Liver (tissue), 8 donors: ENCODE measurements at regions not wholly inside any gene's neighbourhood (a gene's known extent, or its start where the extent isn't known, plus 50 kb on each side); places are given as distances from the start of the nearest gene placed in this dataset.

Experiments
- DNase-seq: peaks from one replicate; pipeline ENCODE4 v3.0.0-alpha.2; 2017; ENCODE audit warnings: low spot score
- H3K27ac ChIP-seq, 2 donors: one replicate each; pipeline ENCODE4 v1.7.0; 2013; ENCODE audit warnings: inconsistent platforms in 2 of 2, low read length in 2 of 2, control low read depth in 1 of 2, low read depth in 1 of 2, mild to moderate bottlenecking in 1 of 2
- H3K27me3 ChIP-seq, 4 donors: one replicate each; pipeline versions ENCODE4 v1.6.1 to v1.7.0; 2013; ENCODE audit warnings: low read length in 3 of 4, inconsistent platforms in 1 of 4, mild to moderate bottlenecking in 1 of 4, moderate library complexity in 1 of 4; ENCODE audit not compliant: control insufficient read depth in 4 of 4, insufficient read depth in 4 of 4
- H3K36me3 ChIP-seq, 4 donors: one replicate each; pipeline versions ENCODE4 v1.6.1 to v1.7.0; 2013; ENCODE audit warnings: low read length in 3 of 4, mild to moderate bottlenecking in 3 of 4, low read depth in 1 of 4, moderate library complexity in 1 of 4; ENCODE audit not compliant: control insufficient read depth in 4 of 4, insufficient read depth in 3 of 4
- H3K4me1 ChIP-seq, 4 donors: one replicate each; pipeline versions ENCODE4 v1.6.1 to v1.7.0; 2013; ENCODE audit warnings: low read length in 3 of 4, mild to moderate bottlenecking in 3 of 4, moderate library complexity in 1 of 4; ENCODE audit not compliant: control insufficient read depth in 4 of 4, insufficient read depth in 4 of 4
- H3K4me3 ChIP-seq, 3 donors: one replicate each; pipeline versions ENCODE4 v1.6.1 to v1.7.0; 2013; ENCODE audit warnings: low read length in 3 of 3, control low read depth in 1 of 3, low read depth in 1 of 3, mild to moderate bottlenecking in 1 of 3
- H3K9ac ChIP-seq, 2 donors: one replicate each; pipeline ENCODE4 v1.7.0; 2013; ENCODE audit warnings: low read length in 2 of 2, mild to moderate bottlenecking in 2 of 2, moderate library complexity in 2 of 2, control low read depth in 1 of 2, low read depth in 1 of 2
- H3K9me3 ChIP-seq, 4 donors: one replicate each; pipeline versions ENCODE4 v1.6.1 to v1.7.0; 2013; ENCODE audit warnings: low read length in 3 of 4; ENCODE audit not compliant: control insufficient read depth in 4 of 4
- CTCF ChIP-seq: fragments of 150-350 bp; IDR thresholded peaks from 2 replicates; pipeline ENCODE4 v1.5.1; 2017; ENCODE audit warnings: improper control_type of control experiment, low read depth, low read length; ENCODE audit not compliant: missing input control
- EGR1 ChIP-seq, 2 donors: IDR thresholded peaks; 2 replicates each; pipeline ENCODE4 v1.6.1; 2016 to 2018; ENCODE audit warnings: antibody characterized with exemption in 2 of 2, low read depth in 2 of 2
- FOXA1 ChIP-seq: IDR thresholded peaks from 2 replicates; pipeline ENCODE4 v1.6.1; 2016; ENCODE audit warnings: antibody characterized with exemption
- FOXA2 ChIP-seq: IDR thresholded peaks from 2 replicates; pipeline ENCODE4 v1.6.1; 2016; ENCODE audit warnings: antibody characterized with exemption
- GABPA ChIP-seq, 2 donors: IDR thresholded peaks in 1 of 2; conservative IDR thresholded peaks in 1 of 2; 2 replicates each; pipeline ENCODE4 v1.6.1; 2016; ENCODE audit warnings: antibody characterized with exemption in 2 of 2, mild to moderate bottlenecking in 1 of 2, moderate library complexity in 1 of 2
- HNF4A ChIP-seq, 2 donors: conservative IDR thresholded peaks; 2 replicates each; pipeline ENCODE4 v1.6.1; 2016; ENCODE audit warnings: antibody characterized with exemption in 2 of 2, mild to moderate bottlenecking in 2 of 2
- HNF4G ChIP-seq: IDR thresholded peaks from 2 replicates; pipeline ENCODE4 v1.6.1; 2016; ENCODE audit warnings: antibody characterized with exemption
- JUND ChIP-seq, 2 donors: IDR thresholded peaks; 2 replicates each; pipeline ENCODE4 v1.6.1; 2016; ENCODE audit warnings: antibody characterized with exemption in 2 of 2
- NR2F2 ChIP-seq: IDR thresholded peaks from 2 replicates; pipeline ENCODE4 v1.6.1; 2016; ENCODE audit warnings: antibody characterized with exemption
- RAD21 ChIP-seq, 2 donors: IDR thresholded peaks; 2 replicates each; pipeline ENCODE4 v1.6.1; 2016; ENCODE audit warnings: antibody characterized with exemption in 2 of 2, mild to moderate bottlenecking in 2 of 2
- REST ChIP-seq: IDR thresholded peaks from 2 replicates; pipeline ENCODE4 v1.6.1; 2016; ENCODE audit warnings: antibody characterized with exemption, mild to moderate bottlenecking
- RXRA ChIP-seq, 2 donors: IDR thresholded peaks; 2 replicates each; pipeline ENCODE4 v1.6.1; 2017 to 2018; ENCODE audit warnings: antibody characterized with exemption in 2 of 2, mild to moderate bottlenecking in 1 of 2
- SP1 ChIP-seq: IDR thresholded peaks from 2 replicates; pipeline ENCODE4 v1.6.1; 2018; ENCODE audit warnings: antibody characterized with exemption, mild to moderate bottlenecking
- TAF1 ChIP-seq: conservative IDR thresholded peaks from 2 replicates; pipeline ENCODE4 v1.6.1; 2016; ENCODE audit warnings: antibody characterized with exemption, mild to moderate bottlenecking
- YY1 ChIP-seq: IDR thresholded peaks from 2 replicates; pipeline ENCODE4 v1.6.1; 2016; ENCODE audit warnings: antibody characterized with exemption, mild to moderate bottlenecking
- ZBTB33 ChIP-seq: IDR thresholded peaks from 2 replicates; pipeline ENCODE4 v1.6.1; 2016; ENCODE audit warnings: antibody characterized with exemption
- WGBS: extraction: QIAGEN DNeasy Blood & Tissue Kit; methylation state at CpG from one replicate; pipeline ENCODE4 v1.1.7; 2013; 5-methylcytosine and 5-hydroxymethylcytosine counted together
- TF ChIP-seq, protein P1 (sequence below): IDR thresholded peaks from 2 replicates; pipeline ENCODE4 v1.6.1; 2016; ENCODE audit warnings: antibody characterized with exemption
- TF ChIP-seq, protein P2 (sequence below): IDR thresholded peaks from 2 replicates; pipeline ENCODE4 v1.6.1; 2016; ENCODE audit warnings: antibody characterized with exemption
- donor health status: healthy.
- donor health status: healthy.
- donor health status: healthy.
- donor health status: healthy.
- donor health status: healthy.

- Histone ChIP-seq H3K9ac (no peak overlapping the region), H3K36me3 (no peaks in the 10 kb centered on the region), H3K4me1 (no peaks in the 10 kb centered on the region), H3K27me3 (no peaks in the 10 kb centered on the region), H3K4me3 (no peak overlapping the region), H3K9me3 (no peaks in the 10 kb centered on the region), H3K27ac (no peak overlapping the region)
- no peak for TF ChIP-seq TAF1
- peak; percentile 49 to 52 for TF ChIP-seq JUND (IDR thresholded peaks at IDR 0.05)
- no peak for DNase-seq
- WGBS: 89% methylated on average over 3 of the region's 3 CpGs
Measured at GRCh38 chr1:184163674-184164465, 112.3 kb downstream of the TSEN15 start.

DNA sequence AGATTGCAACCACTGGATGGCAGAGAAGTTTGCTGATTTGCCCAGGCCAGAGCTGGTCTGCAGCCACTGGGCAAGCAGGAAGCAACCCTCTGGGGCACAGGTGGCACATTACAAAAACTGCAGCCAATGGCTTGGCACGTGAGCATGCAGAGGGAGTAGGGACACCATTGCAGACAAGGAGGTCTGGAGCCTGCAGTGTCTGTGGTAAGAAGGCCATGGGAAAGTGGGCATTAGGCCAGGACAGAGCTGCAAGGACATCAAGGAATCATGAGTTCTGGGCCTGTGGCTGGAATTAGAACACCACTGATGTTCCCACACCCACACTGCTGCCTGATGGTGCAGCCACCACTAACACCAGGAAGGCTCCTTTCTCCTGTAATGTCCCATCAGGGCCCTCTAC, 113.0 kb downstream of the TSEN15 start:
- H3K4me3 ChIP-seq: no peak overlapping the region
- WGBS: 96% methylated on average over 1 of the region's 1 CpG
- no peak overlapping the region for H3K9ac ChIP-seq
- TF ChIP-seq YY1 (no peak), SP1 (no peak), TAF1 (no peak), RAD21 (IDR thresholded peaks at IDR 0.05) (no peak), RXRA (IDR thresholded peaks at IDR 0.05) (no peak), FOXA1 (no peak), REST (no peak)
- TF ChIP-seq, protein P1, sequence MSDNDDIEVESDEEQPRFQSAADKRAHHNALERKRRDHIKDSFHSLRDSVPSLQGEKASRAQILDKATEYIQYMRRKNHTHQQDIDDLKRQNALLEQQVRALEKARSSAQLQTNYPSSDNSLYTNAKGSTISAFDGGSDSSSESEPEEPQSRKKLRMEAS: no peak
- TF ChIP-seq, protein P2, sequence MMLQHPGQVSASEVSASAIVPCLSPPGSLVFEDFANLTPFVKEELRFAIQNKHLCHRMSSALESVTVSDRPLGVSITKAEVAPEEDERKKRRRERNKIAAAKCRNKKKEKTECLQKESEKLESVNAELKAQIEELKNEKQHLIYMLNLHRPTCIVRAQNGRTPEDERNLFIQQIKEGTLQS: no peak
- no peak overlapping the region for H3K27ac ChIP-seq
- H3K36me3 ChIP-seq: no peaks in the 10 kb centered on the region
- H3K9me3 ChIP-seq: no peaks in the 10 kb centered on the region
- H3K4me1 ChIP-seq: no peaks in the 10 kb centered on the region
- no peaks in the 10 kb centered on the region for H3K27me3 ChIP-seq
- no peak for DNase-seq

GRCh38 chr1:184166485-184166884, 115.0 kb downstream of the TSEN15 start:
- Histone ChIP-seq H3K27me3 (no peaks in the 10 kb centered on the region), H3K36me3 (no peaks in the 10 kb centered on the region), H3K4me1 (no peaks in the 10 kb centered on the region), H3K4me3 (no peak overlapping the region), H3K9ac (no peak overlapping the region), H3K27ac (no peak overlapping the region), H3K9me3 (no peaks in the 10 kb centered on the region)
- no peak for DNase-seq
- TF ChIP-seq HNF4A (conservative IDR thresholded peaks at IDR 0.05) (no peak), JUND (IDR thresholded peaks at IDR 0.05) (no peak), NR2F2 (no peak), CTCF (no peak), RXRA (IDR thresholded peaks at IDR 0.05) (no peak), RAD21 (IDR thresholded peaks at IDR 0.05) (no peak), HNF4G (no peak), FOXA2 (no peak), ZBTB33 (no peak), GABPA (IDR thresholded peaks at IDR 0.05 in 1 of 2, conservative IDR thresholded peaks at IDR 0.05 in 1 of 2) (no peak), EGR1 (IDR thresholded peaks at IDR 0.05; ENCODE audit: low read depth in 2 of 2) (no peak)
- TF ChIP-seq, protein P2: no peak
- TF ChIP-seq, protein P1: no peak
- 85% methylated on average over 3 of the region's 3 CpGs for WGBS
